GM12878 (cell line): ENCODE measurements at regions not wholly inside any gene's neighbourhood (a gene's known extent, or its start where the extent isn't known, plus 50 kb on each side); places are given as distances from the start of the nearest gene placed in this dataset.

Experiments
- BHLHE40 ChIP-seq, 2 experiments: fragments of 450-650 bp in 1 of 2; IDR thresholded peaks; 2 replicates each; pipeline ENCODE4 v1.6.1; 2011 to 2017; ENCODE audit warnings: low read depth in 2 of 2, borderline replicate concordance in 1 of 2, improper control_type of control experiment in 1 of 2, low read length in 1 of 2, mild to moderate bottlenecking in 1 of 2
- ESRRA ChIP-seq: IDR thresholded peaks from 2 replicates; pipeline ENCODE4 v1.6.1; 2012; ENCODE audit warnings: mild to moderate bottlenecking, low read length, improper control_type of control experiment
- PAX8 ChIP-seq: fragments of 450-650 bp; IDR thresholded peaks from 2 replicates; pipeline ENCODE4 v1.6.1; 2017; ENCODE audit warnings: mild to moderate bottlenecking, moderate library complexity
- TBL1XR1 ChIP-seq: IDR thresholded peaks from 2 replicates; pipeline ENCODE4 v1.6.1; 2012; ENCODE audit warnings: low read depth, low read length, improper control_type of control experiment
- TF ChIP-seq, protein P1 (sequence below), 3 experiments: IDR thresholded peaks in 2 of 3; conservative IDR thresholded peaks in 1 of 3; 2 replicates each; pipeline ENCODE4 v1.5.1; 2011; ENCODE audit warnings: low read depth in 3 of 3, low read length in 3 of 3, mild to moderate bottlenecking in 3 of 3, control low read depth in 2 of 3, moderate library complexity in 2 of 3, inconsistent platforms in 1 of 3, mixed read lengths in 1 of 3; ENCODE audit not compliant: control insufficient read depth in 2 of 3, insufficient read depth in 1 of 3; ENCODE audit errors: extremely low read depth in 1 of 3
- TF ChIP-seq, protein P2 (sequence below): IDR thresholded peaks from 2 replicates; pipeline ENCODE4 v1.6.1; 2012; ENCODE audit warnings: low read depth, low read length, improper control_type of control experiment
- TF ChIP-seq, protein P3 (sequence below): fragments of 450-650 bp; formaldehyde crosslinking; IDR thresholded peaks from 2 replicates; pipeline ENCODE4 v1.4.0; 2020; ENCODE audit warnings: mild to moderate bottlenecking, moderate library complexity
- TF ChIP-seq, protein P4 (sequence below): IDR thresholded peaks from 2 replicates; pipeline ENCODE4 v1.6.1; 2012; ENCODE audit warnings: low read depth, low read length, improper control_type of control experiment
- TF ChIP-seq, protein P5 (sequence below): IDR thresholded peaks from 2 replicates; pipeline ENCODE4 v1.6.1; 2011; ENCODE audit warnings: mild to moderate bottlenecking, low read depth, low read length, moderate library complexity; ENCODE audit not compliant: insufficient replicate concordance

DNA sequence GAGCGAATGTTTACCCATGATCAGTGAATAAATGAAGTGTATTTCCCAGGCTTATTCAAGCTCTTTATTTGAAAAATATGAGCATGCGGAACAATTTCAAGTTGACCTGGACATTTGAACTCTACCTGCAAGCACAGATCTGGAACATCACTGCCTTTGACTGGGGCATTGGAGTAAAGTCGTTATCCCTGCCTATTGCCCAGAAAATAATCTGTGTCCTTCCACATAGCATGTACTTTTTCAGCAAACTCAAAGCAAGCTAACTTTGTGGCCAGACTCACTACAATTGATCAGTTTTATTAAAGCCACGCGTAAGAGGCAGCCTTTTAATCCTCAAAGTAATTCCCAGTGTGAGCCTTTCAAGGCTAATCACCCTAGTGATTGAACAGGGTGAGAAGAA is 73.4 kb upstream of the PAK5 start:
- TF ChIP-seq ESRRA (no peak), PAX8 (no peak), BHLHE40 (IDR thresholded peaks at IDR 0.05; ENCODE audit: borderline replicate concordance in 1 of 2, low read depth in 2 of 2, low read length in 1 of 2) (no peak), TBL1XR1 (no peak)
- TF ChIP-seq, protein P1, sequence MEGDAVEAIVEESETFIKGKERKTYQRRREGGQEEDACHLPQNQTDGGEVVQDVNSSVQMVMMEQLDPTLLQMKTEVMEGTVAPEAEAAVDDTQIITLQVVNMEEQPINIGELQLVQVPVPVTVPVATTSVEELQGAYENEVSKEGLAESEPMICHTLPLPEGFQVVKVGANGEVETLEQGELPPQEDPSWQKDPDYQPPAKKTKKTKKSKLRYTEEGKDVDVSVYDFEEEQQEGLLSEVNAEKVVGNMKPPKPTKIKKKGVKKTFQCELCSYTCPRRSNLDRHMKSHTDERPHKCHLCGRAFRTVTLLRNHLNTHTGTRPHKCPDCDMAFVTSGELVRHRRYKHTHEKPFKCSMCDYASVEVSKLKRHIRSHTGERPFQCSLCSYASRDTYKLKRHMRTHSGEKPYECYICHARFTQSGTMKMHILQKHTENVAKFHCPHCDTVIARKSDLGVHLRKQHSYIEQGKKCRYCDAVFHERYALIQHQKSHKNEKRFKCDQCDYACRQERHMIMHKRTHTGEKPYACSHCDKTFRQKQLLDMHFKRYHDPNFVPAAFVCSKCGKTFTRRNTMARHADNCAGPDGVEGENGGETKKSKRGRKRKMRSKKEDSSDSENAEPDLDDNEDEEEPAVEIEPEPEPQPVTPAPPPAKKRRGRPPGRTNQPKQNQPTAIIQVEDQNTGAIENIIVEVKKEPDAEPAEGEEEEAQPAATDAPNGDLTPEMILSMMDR (IDR thresholded peaks at IDR 0.05 in 2 of 3, conservative IDR thresholded peaks at IDR 0.05 in 1 of 3; ENCODE audit: control insufficient read depth in 2 of 3, extremely low read depth in 1 of 3, insufficient read depth in 1 of 3, low read depth in 3 of 3, low read length in 3 of 3): no peak
- TF ChIP-seq, protein P2, sequence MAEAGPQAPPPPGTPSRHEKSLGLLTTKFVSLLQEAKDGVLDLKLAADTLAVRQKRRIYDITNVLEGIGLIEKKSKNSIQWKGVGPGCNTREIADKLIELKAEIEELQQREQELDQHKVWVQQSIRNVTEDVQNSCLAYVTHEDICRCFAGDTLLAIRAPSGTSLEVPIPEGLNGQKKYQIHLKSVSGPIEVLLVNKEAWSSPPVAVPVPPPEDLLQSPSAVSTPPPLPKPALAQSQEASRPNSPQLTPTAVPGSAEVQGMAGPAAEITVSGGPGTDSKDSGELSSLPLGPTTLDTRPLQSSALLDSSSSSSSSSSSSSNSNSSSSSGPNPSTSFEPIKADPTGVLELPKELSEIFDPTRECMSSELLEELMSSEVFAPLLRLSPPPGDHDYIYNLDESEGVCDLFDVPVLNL: no peak
- TF ChIP-seq, protein P3, sequence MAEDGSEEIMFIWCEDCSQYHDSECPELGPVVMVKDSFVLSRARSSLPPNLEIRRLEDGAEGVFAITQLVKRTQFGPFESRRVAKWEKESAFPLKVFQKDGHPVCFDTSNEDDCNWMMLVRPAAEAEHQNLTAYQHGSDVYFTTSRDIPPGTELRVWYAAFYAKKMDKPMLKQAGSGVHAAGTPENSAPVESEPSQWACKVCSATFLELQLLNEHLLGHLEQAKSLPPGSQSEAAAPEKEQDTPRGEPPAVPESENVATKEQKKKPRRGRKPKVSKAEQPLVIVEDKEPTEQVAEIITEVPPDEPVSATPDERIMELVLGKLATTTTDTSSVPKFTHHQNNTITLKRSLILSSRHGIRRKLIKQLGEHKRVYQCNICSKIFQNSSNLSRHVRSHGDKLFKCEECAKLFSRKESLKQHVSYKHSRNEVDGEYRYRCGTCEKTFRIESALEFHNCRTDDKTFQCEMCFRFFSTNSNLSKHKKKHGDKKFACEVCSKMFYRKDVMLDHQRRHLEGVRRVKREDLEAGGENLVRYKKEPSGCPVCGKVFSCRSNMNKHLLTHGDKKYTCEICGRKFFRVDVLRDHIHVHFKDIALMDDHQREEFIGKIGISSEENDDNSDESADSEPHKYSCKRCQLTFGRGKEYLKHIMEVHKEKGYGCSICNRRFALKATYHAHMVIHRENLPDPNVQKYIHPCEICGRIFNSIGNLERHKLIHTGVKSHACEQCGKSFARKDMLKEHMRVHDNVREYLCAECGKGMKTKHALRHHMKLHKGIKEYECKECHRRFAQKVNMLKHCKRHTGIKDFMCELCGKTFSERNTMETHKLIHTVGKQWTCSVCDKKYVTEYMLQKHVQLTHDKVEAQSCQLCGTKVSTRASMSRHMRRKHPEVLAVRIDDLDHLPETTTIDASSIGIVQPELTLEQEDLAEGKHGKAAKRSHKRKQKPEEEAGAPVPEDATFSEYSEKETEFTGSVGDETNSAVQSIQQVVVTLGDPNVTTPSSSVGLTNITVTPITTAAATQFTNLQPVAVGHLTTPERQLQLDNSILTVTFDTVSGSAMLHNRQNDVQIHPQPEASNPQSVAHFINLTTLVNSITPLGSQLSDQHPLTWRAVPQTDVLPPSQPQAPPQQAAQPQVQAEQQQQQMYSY: no peak
- TF ChIP-seq, protein P4, sequence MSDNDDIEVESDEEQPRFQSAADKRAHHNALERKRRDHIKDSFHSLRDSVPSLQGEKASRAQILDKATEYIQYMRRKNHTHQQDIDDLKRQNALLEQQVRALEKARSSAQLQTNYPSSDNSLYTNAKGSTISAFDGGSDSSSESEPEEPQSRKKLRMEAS: no peak
- TF ChIP-seq, protein P5, sequence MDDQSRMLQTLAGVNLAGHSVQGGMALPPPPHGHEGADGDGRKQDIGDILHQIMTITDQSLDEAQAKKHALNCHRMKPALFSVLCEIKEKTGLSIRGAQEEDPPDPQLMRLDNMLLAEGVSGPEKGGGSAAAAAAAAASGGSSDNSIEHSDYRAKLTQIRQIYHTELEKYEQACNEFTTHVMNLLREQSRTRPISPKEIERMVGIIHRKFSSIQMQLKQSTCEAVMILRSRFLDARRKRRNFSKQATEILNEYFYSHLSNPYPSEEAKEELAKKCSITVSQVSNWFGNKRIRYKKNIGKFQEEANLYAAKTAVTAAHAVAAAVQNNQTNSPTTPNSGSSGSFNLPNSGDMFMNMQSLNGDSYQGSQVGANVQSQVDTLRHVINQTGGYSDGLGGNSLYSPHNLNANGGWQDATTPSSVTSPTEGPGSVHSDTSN: no peak
